ENCODE measurements at regions not wholly inside any gene's neighbourhood (a gene's known extent, or its start where the extent isn't known, plus 50 kb on each side); places are given as distances from the start of the nearest gene placed in this dataset.

- no peaks in the 10 kb centered on the region for H3K4me1 ChIP-seq (ENCODE audit: control insufficient read depth, insufficient read depth, low read length)
- H3K4me3 ChIP-seq (ENCODE audit: low read length): no peak overlapping the region
- H3K27ac ChIP-seq (ENCODE audit: low read depth, low read length): no peak overlapping the region
- no peaks in the 10 kb centered on the region for H3K27me3 ChIP-seq (ENCODE audit: control insufficient read depth, insufficient read depth, low read length)
- H3K9ac ChIP-seq (ENCODE audit: low read length): no peak overlapping the region
- H3K36me3 ChIP-seq (ENCODE audit: control insufficient read depth, insufficient read depth, low read length): no peaks in the 10 kb centered on the region
Measured at GRCh38 chr13:33891196-33891742, 73.3 kb downstream of the RFC3 start.

DNA sequence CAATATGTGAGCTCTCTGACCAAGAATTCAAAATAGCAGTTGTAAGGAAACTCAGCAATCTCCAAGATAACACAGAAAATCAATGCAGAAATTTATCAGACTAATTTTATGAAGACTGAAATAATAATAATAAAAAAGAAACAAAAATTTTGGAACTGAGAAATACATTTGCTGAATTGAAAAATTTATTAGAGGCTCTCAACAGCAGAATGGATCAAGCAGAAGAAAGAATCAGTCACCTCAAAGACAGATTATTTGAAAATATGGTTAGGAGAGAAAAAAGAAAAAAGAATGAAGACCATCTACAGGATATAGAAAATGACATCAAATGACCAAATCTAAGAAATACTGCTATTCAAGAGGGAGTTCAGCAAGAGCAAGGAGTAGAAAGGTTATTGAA is 75.6 kb downstream of the RFC3 start:
- H3K4me1 ChIP-seq (ENCODE audit: control insufficient read depth, insufficient read depth, low read length): no peaks in the 10 kb centered on the region
- H3K4me3 ChIP-seq (ENCODE audit: low read length): no peak overlapping the region
- no peak overlapping the region for H3K9ac ChIP-seq (ENCODE audit: low read length)
- no peaks in the 10 kb centered on the region for H3K36me3 ChIP-seq (ENCODE audit: control insufficient read depth, insufficient read depth, low read length)
- H3K27ac ChIP-seq (ENCODE audit: low read depth, low read length): no peak overlapping the region
- H3K27me3 ChIP-seq (ENCODE audit: control insufficient read depth, insufficient read depth, low read length): no peaks in the 10 kb centered on the region

DNA sequence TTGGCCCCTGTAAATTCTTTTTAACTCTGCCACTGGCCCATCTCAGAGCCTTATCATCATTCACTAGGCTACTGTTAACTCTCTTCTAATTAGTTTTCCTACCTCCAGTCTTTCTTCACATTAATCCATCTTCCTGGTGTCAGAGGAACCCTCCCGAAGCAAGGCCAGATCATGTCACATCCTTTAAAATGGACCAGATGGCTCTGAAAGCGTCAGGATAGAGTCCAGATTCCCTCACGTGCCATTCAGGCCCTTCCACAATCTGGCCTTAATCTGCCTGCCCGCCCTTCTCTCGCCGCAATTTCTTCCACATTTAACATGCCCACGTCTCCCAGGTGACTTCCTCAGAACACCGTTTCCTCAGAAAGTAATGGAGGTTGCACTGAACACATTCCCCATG is 86.5 kb downstream of the RFC3 start:
- Histone ChIP-seq H3K27me3 (ENCODE audit: control insufficient read depth, insufficient read depth, low read length) (no peaks in the 10 kb centered on the region), H3K4me3 (ENCODE audit: low read length) (no peak overlapping the region), H3K27ac (ENCODE audit: low read depth, low read length) (no peak overlapping the region), H3K4me1 (ENCODE audit: control insufficient read depth, insufficient read depth, low read length) (no peaks in the 10 kb centered on the region), H3K36me3 (ENCODE audit: control insufficient read depth, insufficient read depth, low read length) (no peaks in the 10 kb centered on the region), H3K9ac (ENCODE audit: low read length) (no peak overlapping the region)

GRCh38 chr13:33908116-33908515 is 90.2 kb downstream of the RFC3 start:
- H3K27ac ChIP-seq (ENCODE audit: low read depth, low read length): no peak overlapping the region
- no peak overlapping the region for H3K4me3 ChIP-seq (ENCODE audit: low read length)
- no peak overlapping the region for H3K9ac ChIP-seq (ENCODE audit: low read length)
- H3K27me3 ChIP-seq (ENCODE audit: control insufficient read depth, insufficient read depth, low read length): no peaks in the 10 kb centered on the region
- no peaks in the 10 kb centered on the region for H3K4me1 ChIP-seq (ENCODE audit: control insufficient read depth, insufficient read depth, low read length)
- no peaks in the 10 kb centered on the region for H3K36me3 ChIP-seq (ENCODE audit: control insufficient read depth, insufficient read depth, low read length)

DNA sequence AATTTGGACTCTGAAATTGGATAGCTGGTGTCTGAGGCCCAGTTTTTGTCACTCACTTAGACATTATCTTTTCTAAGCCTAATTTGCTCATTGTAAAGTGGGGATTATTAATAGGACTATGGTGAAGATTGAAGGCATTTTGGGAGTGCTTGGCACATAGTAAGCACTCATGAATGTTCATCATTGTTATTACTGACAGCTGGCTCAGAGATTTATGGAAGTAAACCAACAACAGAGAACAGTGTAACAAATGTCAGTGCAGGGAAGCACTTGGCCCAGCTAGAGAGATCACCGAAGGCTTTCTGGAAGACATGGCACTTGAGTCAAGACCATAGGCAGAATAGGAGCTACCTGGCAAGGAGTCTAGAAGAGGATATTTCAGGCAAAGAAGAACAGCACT is 92.3 kb downstream of the RFC3 start:
- H3K4me1 ChIP-seq (ENCODE audit: control insufficient read depth, insufficient read depth, low read length): no peaks in the 10 kb centered on the region
- H3K9ac ChIP-seq (ENCODE audit: low read length): no peak overlapping the region
- H3K27me3 ChIP-seq (ENCODE audit: control insufficient read depth, insufficient read depth, low read length): no peaks in the 10 kb centered on the region
- no peak overlapping the region for H3K27ac ChIP-seq (ENCODE audit: low read depth, low read length)
- H3K36me3 ChIP-seq (ENCODE audit: control insufficient read depth, insufficient read depth, low read length): no peaks in the 10 kb centered on the region
- H3K4me3 ChIP-seq (ENCODE audit: low read length): no peak overlapping the region

DNA sequence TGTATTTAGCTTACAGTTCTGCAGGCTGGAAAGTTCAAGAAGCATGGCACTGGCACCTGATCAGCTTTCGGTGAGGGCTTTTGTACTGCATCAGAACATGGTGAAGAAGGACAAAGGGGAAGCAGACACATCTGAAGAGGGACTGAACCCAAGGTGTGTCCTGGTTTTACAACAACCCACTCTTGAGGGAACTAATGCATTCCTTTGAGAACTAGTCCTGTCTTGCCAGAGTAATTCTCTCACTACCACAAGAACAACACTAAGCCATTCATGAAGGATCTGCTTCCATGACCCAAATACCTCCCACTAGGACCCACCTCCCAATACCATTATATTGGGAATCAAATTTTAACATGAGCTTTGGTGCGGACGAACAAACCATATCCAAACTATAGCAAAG is 93.6 kb downstream of the RFC3 start:
- H3K4me1 ChIP-seq (ENCODE audit: control insufficient read depth, insufficient read depth, low read length): no peaks in the 10 kb centered on the region
- H3K27me3 ChIP-seq (ENCODE audit: control insufficient read depth, insufficient read depth, low read length): no peaks in the 10 kb centered on the region
- no peak overlapping the region for H3K4me3 ChIP-seq (ENCODE audit: low read length)
- no peak overlapping the region for H3K27ac ChIP-seq (ENCODE audit: low read depth, low read length)
- no peak overlapping the region for H3K9ac ChIP-seq (ENCODE audit: low read length)
- no peaks in the 10 kb centered on the region for H3K36me3 ChIP-seq (ENCODE audit: control insufficient read depth, insufficient read depth, low read length)

GRCh38 chr13:33913829-33914228 is 95.9 kb downstream of the RFC3 start:
- no peaks in the 10 kb centered on the region for H3K36me3 ChIP-seq (ENCODE audit: control insufficient read depth, insufficient read depth, low read length)
- H3K27me3 ChIP-seq (ENCODE audit: control insufficient read depth, insufficient read depth, low read length): no peaks in the 10 kb centered on the region
- no peak overlapping the region for H3K4me3 ChIP-seq (ENCODE audit: low read length)
- no peaks in the 10 kb centered on the region for H3K4me1 ChIP-seq (ENCODE audit: control insufficient read depth, insufficient read depth, low read length)
- no peak overlapping the region for H3K27ac ChIP-seq (ENCODE audit: low read depth, low read length)
- no peak overlapping the region for H3K9ac ChIP-seq (ENCODE audit: low read length)

DNA sequence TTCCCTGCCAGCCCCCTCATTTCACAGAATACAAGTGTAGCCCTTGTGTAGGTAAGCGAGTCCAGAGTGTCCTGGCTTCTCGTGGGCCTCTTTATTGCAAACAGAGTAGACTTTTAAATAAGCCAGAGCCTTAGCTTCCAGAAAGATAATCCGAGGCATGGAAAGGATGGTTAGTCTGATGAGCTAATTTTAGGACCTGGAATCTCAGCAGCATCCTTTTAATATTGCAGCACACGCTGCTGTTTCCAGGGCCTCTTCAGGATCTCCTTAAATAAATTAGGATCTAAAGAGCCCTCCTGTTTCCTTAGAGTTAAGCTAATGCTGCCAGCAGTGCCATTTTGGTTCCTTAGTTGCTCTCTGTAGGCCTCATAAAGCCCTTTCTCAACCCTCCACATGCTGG is 99.2 kb downstream of the RFC3 start:
- no peaks in the 10 kb centered on the region for H3K27me3 ChIP-seq (ENCODE audit: control insufficient read depth, insufficient read depth, low read length)
- no peak overlapping the region for H3K9ac ChIP-seq (ENCODE audit: low read length)
- H3K36me3 ChIP-seq (ENCODE audit: control insufficient read depth, insufficient read depth, low read length): no peaks in the 10 kb centered on the region
- no peak overlapping the region for H3K27ac ChIP-seq (ENCODE audit: low read depth, low read length)
- no peaks in the 10 kb centered on the region for H3K4me1 ChIP-seq (ENCODE audit: control insufficient read depth, insufficient read depth, low read length)
- H3K4me3 ChIP-seq (ENCODE audit: low read length): no peak overlapping the region

DNA sequence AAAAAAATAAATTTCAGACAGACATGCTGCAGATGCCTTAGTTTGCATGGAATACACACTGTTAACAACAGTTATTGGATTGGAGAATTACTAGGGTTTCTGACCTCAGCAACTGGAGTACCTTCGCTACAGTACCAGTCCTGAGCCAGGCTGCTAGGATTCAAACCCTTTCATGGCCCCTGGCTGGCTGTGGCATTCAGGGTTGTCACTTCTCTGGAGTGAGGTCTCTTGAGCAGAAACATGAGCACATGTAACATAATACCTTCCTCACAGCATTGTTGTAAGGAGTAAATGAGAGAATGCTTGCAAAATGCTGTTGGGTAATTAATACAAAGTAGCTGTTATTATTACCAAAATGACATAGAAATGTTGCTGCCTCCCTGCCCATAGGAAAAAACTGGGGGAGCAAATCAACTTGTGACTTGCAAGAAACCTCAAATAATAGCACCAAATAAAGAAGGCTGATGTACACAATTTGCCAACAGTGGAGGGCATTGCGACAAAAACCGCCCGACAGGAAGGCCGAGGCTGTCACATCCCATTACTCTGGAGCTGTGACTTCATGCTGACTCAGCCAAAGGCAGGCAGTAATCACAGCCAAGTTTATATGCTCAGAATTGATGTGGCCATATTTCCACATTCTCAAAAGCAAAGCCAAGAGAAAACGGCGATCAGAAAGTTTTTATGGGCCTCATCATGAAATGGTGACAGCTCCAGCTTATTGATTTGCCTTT is 100.4 kb downstream of the RFC3 start:
- Histone ChIP-seq H3K9ac (ENCODE audit: low read length) (no peak overlapping the region), H3K36me3 (ENCODE audit: control insufficient read depth, insufficient read depth, low read length) (no peaks in the 10 kb centered on the region), H3K4me1 (ENCODE audit: control insufficient read depth, insufficient read depth, low read length) (no peaks in the 10 kb centered on the region), H3K27ac (ENCODE audit: low read depth, low read length) (no peak overlapping the region), H3K27me3 (ENCODE audit: control insufficient read depth, insufficient read depth, low read length) (no peaks in the 10 kb centered on the region), H3K4me3 (ENCODE audit: low read length) (no peak overlapping the region)

DNA sequence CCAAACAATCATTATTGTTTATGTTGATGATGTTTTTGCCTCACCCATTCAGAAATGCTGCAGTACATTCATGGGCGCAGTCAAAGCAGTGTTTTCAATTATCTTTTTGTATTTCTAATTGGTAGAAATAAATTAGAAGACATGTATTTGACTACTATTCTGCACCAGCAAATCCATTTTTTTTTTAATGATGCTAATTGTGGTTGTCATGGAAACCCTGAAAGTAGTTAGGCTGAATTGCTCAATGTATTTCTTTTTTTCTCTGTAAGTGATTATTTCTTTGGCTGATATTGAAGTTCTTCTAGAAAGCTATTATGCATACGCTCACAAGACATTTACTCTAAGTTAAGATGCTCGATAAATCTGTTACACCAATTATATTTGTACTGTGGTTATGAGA is 101.2 kb downstream of the RFC3 start:
- Histone ChIP-seq H3K36me3 (ENCODE audit: control insufficient read depth, insufficient read depth, low read length) (no peaks in the 10 kb centered on the region), H3K4me1 (ENCODE audit: control insufficient read depth, insufficient read depth, low read length) (no peaks in the 10 kb centered on the region), H3K9ac (ENCODE audit: low read length) (no peak overlapping the region), H3K4me3 (ENCODE audit: low read length) (no peak overlapping the region), H3K27me3 (ENCODE audit: control insufficient read depth, insufficient read depth, low read length) (no peaks in the 10 kb centered on the region), H3K27ac (ENCODE audit: low read depth, low read length) (no peak overlapping the region)

DNA sequence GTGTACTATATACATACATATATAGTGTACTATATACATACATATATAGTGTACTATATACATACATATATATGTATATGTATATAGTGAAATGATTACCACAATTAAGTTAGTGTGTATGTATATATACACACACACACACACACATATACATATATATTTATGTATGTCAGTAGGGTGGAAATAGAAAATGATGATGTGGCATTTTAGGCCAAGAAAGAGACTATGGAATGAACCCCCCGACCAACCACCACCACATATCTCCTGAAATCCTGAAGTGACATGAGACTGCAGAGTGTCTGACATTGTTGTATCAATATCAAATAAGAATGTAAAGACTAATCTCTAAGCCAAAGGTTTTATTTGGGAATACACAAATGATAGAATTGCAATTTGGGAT is 107.6 kb downstream of the RFC3 start:
- Histone ChIP-seq H3K4me3 (ENCODE audit: low read length) (no peak overlapping the region), H3K27me3 (ENCODE audit: control insufficient read depth, insufficient read depth, low read length) (no peaks in the 10 kb centered on the region), H3K4me1 (ENCODE audit: control insufficient read depth, insufficient read depth, low read length) (no peaks in the 10 kb centered on the region), H3K27ac (ENCODE audit: low read depth, low read length) (no peak overlapping the region), H3K36me3 (ENCODE audit: control insufficient read depth, insufficient read depth, low read length) (no peaks in the 10 kb centered on the region), H3K9ac (ENCODE audit: low read length) (no peak overlapping the region)

- H3K27ac ChIP-seq (ENCODE audit: low read depth, low read length): no peak overlapping the region
- no peaks in the 10 kb centered on the region for H3K4me1 ChIP-seq (ENCODE audit: control insufficient read depth, insufficient read depth, low read length)
- H3K36me3 ChIP-seq (ENCODE audit: control insufficient read depth, insufficient read depth, low read length): no peaks in the 10 kb centered on the region
- no peak overlapping the region for H3K9ac ChIP-seq (ENCODE audit: low read length)
- no peaks in the 10 kb centered on the region for H3K27me3 ChIP-seq (ENCODE audit: control insufficient read depth, insufficient read depth, low read length)
- no peak overlapping the region for H3K4me3 ChIP-seq (ENCODE audit: low read length)
Measured at GRCh38 chr13:33927315-33927714, 109.4 kb downstream of the RFC3 start.
